GM12865 (cell line): ENCODE measurements at regions not wholly inside any gene's neighbourhood (a gene's known extent, or its start where the extent isn't known, plus 50 kb on each side); places are given as distances from the start of the nearest gene placed in this dataset.
"Not testable (repeated sequence)": the region's sequence is repeated elsewhere in the genome, so short reads cannot be mapped to it uniquely, and the experiment has no call there.

ENCODE experiments used
- DNase-seq: peaks from one replicate; pipeline ENCODE4 v3.0.0; 2010; ENCODE audit warnings: low read depth
- H3K4me3 ChIP-seq: 2 replicates; pipeline ENCODE4 v1.5.1; 2011; ENCODE audit warnings: mild to moderate bottlenecking, low read depth, low read length, control low read depth
- TF ChIP-seq, protein P1 (sequence below): IDR thresholded peaks from 2 replicates; pipeline ENCODE4 v1.5.1; 2011; ENCODE audit warnings: low read length, control low read depth, low read depth, inconsistent platforms; ENCODE audit not compliant: insufficient read depth; ENCODE audit errors: missing control alignments

- no peak for DNase-seq
- no peak overlapping the region for H3K4me3 ChIP-seq
- TF ChIP-seq, protein P1, sequence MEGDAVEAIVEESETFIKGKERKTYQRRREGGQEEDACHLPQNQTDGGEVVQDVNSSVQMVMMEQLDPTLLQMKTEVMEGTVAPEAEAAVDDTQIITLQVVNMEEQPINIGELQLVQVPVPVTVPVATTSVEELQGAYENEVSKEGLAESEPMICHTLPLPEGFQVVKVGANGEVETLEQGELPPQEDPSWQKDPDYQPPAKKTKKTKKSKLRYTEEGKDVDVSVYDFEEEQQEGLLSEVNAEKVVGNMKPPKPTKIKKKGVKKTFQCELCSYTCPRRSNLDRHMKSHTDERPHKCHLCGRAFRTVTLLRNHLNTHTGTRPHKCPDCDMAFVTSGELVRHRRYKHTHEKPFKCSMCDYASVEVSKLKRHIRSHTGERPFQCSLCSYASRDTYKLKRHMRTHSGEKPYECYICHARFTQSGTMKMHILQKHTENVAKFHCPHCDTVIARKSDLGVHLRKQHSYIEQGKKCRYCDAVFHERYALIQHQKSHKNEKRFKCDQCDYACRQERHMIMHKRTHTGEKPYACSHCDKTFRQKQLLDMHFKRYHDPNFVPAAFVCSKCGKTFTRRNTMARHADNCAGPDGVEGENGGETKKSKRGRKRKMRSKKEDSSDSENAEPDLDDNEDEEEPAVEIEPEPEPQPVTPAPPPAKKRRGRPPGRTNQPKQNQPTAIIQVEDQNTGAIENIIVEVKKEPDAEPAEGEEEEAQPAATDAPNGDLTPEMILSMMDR = no peak
Observed at GRCh38 chr5:105207066-105207465, 1644.5 kb upstream of the NUDT12 start.

DNA sequence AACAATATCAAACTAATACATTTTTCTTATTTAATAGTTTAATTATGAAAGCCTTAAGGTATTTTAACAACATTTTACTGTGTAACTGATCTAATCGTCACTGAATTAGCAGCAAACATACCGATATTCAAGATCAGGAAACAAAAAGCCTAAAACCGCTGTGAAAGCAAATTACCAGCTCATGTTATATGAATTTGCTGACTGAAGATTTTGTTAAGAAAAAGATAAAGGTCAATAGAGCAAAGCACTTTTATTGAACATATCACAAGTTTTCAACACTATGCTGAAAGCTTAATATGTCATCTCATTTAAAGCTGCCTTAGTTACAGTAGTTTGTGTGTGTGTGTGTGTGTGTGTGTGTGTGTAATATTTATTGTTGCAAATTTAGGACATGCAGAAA lies 1634.9 kb upstream of the NUDT12 start:
- no peak for DNase-seq
- TF ChIP-seq, protein P1 = no peak
- H3K4me3 ChIP-seq = no peak overlapping the region

DNA sequence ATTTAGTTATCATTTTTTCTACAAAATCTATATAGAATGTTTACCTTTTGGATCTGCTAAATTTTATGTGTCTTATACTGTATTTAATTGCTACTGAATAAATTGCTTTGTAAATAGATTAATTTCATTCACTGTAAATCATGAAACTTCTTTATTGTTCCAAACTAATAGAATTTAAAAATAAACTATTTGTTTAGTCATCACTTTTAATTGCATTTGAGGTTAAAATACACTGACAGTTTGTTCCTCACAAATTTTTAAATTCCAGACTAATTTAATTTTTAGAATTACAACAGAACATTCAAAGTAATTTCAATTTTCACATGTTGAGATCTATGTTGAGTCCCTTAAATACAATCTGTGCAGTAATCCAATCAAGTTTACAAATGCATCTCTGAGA lies 1633.2 kb upstream of the NUDT12 start:
- H3K4me3 ChIP-seq = no peak overlapping the region
- TF ChIP-seq, protein P1 = no peak
- DNase-seq = no peak

DNA sequence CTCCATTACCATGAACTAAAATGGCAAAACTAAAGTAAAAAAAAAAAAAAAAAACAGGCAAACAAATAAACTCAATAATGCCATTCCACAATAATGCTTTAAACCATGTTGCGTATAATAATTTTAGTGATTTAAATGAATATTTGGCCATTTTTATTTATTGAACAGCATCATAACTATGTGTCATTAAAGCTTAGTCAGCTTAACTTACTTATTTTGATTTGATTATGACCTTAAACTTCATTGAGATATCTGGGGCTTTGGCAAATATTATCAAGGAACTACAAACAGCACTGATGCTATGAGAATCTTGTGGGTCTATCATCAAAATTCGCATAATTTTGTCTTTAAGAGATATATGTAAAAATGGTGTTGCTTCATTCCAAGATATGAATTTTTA lies 1610.3 kb upstream of the NUDT12 start:
- H3K4me3 ChIP-seq = no peak overlapping the region
- DNase-seq = no peak
- TF ChIP-seq, protein P1 = no peak

DNA sequence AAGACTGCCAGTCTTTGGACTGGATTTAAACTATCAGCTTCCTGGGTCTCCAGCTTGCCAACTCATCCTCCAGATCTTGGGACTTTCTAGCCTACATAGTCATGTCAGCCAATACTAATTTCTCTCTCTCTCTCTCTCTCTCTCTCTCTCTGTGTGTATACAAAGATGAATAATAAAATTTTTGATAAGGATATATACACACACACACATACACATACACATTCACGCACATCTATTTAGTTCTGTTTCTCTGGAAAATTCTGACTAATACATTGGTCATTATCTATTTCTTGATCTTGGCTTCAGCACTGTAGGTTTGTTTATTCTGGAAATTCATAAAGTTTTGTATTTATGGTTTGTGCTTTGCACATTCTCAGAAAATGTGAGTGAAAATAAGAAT lies 1606.2 kb upstream of the NUDT12 start:
- H3K4me3 ChIP-seq = no peak overlapping the region
- TF ChIP-seq, protein P1 = no peak
- DNase-seq = no peak

DNA sequence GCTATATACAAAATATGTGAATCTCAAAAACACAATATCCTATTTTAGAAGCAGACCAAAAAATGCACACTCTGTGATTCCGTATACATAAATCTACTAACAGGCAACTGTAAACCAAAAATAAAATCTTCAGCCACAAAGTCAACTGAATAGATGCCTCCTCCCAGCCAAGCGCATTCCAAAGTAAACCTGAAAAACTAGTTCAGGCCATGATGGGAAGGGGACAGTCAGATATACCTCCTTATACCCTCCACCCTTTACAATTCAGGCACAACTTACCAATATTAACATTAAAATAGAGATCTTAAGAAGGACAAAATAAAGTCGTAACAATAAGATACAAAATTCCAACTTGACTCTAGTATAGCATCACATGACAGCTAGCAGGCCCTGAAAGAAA lies 1604.5 kb upstream of the NUDT12 start:
- DNase-seq = no peak
- no peak overlapping the region for H3K4me3 ChIP-seq
- TF ChIP-seq, protein P1 = no peak

DNA sequence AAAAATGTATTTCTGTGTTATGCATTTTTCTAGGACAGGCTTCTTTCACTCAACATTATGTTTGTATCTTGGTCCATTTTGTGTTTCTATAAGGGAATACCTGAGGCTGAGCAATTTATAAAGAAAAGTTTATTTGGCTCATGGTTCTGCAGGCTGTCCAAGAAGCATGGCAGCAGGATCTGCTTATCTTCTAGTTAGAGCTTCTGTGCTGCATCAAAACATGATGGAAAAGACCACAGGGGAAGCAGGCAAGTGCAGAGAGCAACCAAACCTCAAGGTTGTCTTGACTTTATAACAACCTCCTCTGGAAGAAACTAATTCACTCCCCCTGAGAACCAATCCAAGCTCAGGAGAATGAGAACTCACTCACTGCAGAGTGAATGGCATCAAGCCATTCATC lies 1601.0 kb upstream of the NUDT12 start:
- H3K4me3 ChIP-seq = no peak overlapping the region
- DNase-seq = no peak
- TF ChIP-seq, protein P1 = no peak

- not testable (repeated sequence) for DNase-seq, H3K4me3 ChIP-seq
Observed at GRCh38 chr5:105162557-105162956, 1600.0 kb upstream of the NUDT12 start.
